NCI-H2227 (cell line): ENCODE measurements at regions not wholly inside any gene's neighbourhood (a gene's known extent, or its start where the extent isn't known, plus 50 kb on each side); places are given as distances from the start of the nearest gene placed in this dataset.

Experiments
- DNase-seq: peaks from one replicate; lab custom pipeline; 2025; ENCODE audit not compliant: unreplicated experiment; lab: John Stamatoyannopoulos, UW

DNA sequence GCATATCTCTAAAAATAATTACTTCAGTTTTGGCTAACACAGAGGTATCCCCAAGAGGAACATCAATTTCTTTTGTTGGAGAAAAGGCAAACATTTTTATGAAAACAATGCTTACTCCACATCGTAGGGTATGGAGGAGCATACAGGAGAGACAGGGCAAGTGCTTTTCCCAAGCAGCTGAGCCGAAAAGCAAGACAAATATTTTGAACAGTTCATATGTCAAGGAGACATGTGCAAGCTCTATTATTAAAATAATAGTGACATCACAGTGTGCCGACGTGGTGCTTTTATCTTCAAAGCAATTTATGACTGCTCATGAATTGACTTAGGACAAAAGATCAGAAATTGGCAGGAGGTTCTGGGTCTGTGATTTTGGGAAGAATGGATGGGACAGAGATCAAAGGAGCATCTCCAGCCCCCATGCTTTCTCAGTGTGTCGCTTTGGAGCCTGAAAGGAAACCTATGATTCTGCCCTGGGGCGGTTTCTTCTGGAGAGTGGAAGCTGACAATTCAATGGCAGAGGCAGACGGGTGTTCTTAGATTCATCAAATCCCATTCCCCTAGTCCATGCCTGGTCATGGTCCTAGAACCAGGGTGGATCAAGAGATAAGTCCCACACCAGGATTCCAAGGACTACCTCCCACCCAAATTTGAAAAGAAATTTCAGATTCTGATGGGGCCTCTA is 97.1 kb downstream of the JCAD start:
- peak; percentile 76 for DNase-seq

GRCh38 chr10:29961351-29961750 is 98.0 kb downstream of the JCAD start:
- DNase-seq, result no peak

DNA sequence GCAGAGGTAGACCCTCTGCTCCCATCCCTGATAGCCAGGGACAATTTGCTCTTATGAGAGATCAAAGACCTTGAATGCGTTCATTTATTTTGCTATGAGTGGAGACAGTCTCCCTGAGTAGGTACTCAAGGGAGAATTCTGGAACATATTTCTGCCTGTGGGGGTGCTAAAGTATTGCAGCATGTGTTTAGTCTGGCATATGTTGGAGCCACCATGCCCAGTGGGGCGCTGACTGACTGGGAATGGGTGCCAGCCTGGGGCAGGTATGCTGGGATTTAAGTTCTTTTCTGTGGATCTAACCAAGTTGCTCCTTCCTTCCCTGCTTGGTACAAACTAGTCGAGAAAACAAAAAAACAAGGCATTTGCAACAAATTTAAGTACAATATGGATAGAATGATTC is 99.1 kb downstream of the JCAD start:
- no peak for DNase-seq

DNA sequence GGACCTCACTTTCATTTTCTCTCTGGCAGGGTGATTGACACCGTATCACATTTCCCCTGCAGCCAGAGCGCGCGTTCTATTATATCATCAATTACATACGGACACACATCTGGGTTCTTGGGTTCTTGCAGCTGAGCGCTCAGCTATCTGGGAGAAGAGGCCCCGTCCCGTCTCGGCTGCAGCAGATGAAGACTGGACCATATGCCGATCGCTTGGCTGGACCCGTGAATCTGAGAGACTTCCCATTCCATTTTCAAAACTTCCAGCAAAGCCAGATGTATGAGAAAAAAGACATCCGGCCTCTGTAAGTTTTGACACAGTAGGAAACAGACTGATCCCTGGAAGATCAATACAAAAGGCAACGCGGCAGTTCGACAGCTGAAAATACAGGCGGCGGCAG is 99.8 kb downstream of the JCAD start:
- no peak for DNase-seq

- DNase-seq, result no peak
Measured at GRCh38 chr10:29958440-29958839, 100.9 kb downstream of the JCAD start.

GRCh38 chr10:29957907-29958331 is 101.5 kb downstream of the JCAD start:
- no peak for DNase-seq

DNA sequence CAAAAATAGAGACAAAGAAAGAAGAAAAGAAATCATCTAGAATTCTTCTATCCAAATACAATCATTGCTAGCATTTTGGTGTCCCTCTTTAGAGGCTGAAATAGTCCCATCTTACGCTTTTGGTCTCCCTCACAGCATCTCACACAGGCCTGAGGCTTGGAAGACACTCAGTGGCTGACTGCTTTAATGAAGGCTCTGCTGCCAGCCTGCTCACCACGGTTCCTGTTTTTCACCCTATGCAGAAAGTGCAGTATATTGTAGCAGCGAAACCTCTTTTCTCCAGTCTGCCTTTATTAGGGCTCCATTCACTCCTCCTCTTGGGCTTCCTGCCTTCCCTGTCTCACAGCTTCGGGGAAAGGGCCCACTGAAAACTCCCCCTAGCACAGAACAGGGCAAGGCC is 102.2 kb downstream of the JCAD start:
- no peak for DNase-seq

- no peak for DNase-seq
Measured at GRCh38 chr10:29956335-29956924, 103.0 kb downstream of the JCAD start.

DNA sequence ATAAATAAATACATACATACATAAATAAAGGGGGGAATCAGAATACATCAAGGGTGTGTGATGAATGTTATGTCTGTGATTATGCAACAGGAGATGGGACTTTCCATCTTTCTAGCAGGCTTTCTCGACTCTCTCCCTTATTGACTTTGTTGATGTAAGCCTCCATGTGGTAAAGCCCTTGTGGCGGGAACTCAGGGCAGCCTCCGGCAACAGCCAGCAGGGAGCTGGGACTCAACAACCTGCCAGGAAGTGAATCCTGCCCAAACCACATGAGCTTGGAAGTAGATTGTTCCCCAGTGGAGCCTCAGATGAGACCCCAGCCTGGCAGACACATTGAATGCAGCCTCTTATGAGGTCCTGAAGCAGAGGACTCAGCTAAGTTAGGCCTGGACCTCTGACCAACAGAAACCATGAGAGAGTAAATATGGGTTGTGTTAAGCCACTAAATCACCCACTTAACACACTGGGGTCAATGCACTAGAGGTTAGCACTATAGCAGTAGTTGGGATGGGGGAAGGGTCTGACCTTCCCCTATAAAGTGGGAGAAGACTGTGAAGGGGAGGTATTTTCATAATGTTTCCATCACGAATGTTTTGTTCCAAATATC is 104.0 kb downstream of the JCAD start:
- DNase-seq, result no peak

- DNase-seq, result peak; percentile 5
Measured at GRCh38 chr10:29951441-29951931, 107.9 kb downstream of the JCAD start.

DNA sequence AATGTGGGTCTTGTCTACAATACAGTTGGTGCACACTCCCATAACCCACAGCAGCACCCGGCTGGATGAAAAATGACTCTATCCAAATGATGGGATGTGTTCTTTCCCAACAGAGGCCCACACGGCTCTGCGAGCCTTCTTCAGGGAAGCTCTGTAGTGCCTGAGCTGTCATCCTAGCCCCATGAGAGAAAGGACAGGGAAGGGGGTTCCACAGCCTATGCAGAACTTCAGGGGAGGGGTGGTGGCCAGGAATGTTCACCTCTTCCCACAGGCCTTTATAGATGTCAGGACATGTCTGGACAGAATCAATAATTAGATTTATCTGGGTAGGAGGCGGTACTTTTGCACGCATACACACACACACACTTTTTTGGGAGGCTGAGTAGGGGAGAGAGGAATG is 109.0 kb downstream of the JCAD start:
- no peak for DNase-seq

- DNase-seq, result no peak
Measured at GRCh38 chr10:29949411-29950011, 109.9 kb downstream of the JCAD start.

DNA sequence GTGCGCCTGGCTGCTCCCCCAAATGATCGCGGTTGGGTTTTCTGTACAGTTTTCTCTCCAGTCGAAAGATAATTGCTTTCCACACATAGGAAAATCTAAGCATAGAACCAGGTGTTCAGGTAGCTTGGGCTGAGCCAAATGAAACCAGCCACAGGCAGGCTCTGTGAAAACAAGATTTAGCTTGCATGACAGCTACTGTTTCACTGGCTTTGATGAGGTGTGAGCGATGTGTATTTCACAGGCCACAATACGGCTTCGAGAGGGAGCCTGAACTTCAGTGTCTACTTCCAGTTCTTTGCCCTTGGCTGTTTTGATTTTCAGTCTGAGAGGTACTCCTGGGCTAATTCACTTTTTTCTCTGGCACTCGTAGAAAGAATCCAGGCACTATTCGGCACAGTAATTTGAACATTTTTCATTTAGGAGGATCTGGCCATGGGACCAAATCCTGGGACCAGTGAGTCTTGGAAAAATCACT is 110.5 kb downstream of the JCAD start:
- no peak for DNase-seq

GRCh38 chr10:29947701-29948060 is 111.7 kb downstream of the JCAD start:
- DNase-seq, result no peak

DNA sequence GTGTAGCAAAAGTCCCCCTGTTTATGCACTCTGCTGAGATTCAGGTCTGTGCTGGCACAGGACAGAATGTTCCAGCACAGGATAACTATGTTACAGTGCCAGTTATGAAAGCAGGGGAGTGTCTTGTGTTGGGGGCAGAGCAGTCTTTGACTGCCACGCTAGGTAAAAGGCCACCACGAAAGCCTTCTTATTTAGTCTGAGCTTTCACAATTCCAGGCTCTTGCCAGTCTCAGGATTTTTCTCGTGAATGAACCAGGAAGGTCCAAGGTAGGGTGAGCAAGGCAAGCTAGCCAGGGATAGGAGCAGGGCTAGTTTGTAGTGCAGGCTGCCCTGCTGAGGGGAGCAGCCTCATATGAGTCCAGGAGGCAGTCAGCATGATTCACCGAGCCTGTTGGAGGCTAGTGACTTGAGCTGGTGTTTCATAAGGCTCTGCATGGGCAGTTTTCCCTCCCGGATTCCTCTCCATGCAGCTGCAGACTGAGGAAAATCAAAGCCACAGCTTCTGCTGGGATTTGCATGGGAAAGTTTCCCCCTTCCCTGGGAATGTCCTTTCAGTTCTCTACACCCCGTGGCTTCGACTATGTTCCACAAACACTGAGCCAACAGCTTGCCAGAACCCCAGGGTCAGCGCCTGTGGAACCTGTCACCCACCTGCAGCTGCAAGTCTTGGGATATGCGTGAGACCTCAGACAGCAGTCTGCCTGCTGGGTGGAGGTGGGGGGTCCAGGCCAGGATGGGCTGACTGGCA is 112.3 kb downstream of the JCAD start:
- DNase-seq, result no peak

- DNase-seq, result no peak
Measured at GRCh38 chr10:29946614-29946952, 112.8 kb downstream of the JCAD start.

- DNase-seq, result no peak
Measured at GRCh38 chr10:29941476-29941875, 117.9 kb downstream of the JCAD start.

GRCh38 chr10:29932991-29933390 is 126.4 kb downstream of the JCAD start:
- no peak for DNase-seq

DNA sequence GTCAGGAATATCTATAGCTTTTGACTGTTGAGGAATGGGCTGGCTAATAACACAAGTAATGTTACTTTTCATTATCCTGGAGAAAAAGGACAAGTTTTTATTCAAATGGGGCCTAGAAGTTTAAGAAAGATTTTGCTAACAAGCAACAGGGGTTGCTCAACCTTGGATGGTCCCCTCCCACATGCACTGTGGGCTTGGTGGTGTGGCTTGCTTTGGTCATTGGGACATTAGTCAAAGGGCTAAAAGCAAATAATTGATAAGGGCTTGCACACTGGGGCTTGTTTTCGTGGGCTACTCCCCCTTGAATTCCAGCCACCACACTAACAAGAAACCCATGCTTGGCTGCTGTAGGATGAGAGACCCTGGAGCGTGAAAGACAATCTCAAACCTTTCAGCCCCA is 127.6 kb downstream of the JCAD start:
- DNase-seq, result no peak

- DNase-seq, result no peak
Measured at GRCh38 chr10:29929006-29929405, 130.4 kb downstream of the JCAD start.

GRCh38 chr10:29926693-29927048 is 132.7 kb downstream of the JCAD start:
- no peak for DNase-seq
